ENCODE measurements at regions not wholly inside any gene's neighbourhood (a gene's known extent, or its start where the extent isn't known, plus 50 kb on each side); places are given as distances from the start of the nearest gene placed in this dataset.
"Not testable (repeated sequence)": the region's sequence is repeated elsewhere in the genome, so short reads cannot be mapped to it uniquely, and the experiment has no call there.

DNA sequence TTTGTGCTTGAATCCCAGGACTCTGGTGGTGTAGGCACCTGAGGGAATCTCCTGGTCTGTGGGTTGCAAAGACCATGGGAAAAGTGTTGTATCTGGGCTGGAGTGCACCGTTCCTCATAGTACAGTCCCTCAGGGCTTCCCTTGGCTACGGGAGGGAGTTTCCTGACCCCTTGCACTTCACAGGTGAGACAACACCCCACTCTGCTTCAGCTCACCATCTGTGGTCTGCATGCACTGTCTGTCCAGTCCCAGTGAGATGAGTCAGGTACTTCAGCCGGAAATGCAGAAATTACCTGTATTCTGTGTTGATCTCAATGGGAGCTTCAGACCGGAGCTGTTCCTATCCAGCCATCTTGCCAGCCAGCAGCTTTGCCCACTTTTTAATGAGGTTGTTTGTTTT, 353.0 kb upstream of the IRS4 start:
- peaks cover 17% of the 10 kb centered on the region for H3K9me3 Mint-ChIP-seq
- H3K27ac Mint-ChIP-seq (ENCODE audit: unreplicated experiment) = no peak overlapping the region
- H3K4me3 Mint-ChIP-seq = no peak overlapping the region
- H3K36me3 Mint-ChIP-seq (ENCODE audit: low read depth) = no peaks in the 10 kb centered on the region
- TF ChIP-seq, protein P1, sequence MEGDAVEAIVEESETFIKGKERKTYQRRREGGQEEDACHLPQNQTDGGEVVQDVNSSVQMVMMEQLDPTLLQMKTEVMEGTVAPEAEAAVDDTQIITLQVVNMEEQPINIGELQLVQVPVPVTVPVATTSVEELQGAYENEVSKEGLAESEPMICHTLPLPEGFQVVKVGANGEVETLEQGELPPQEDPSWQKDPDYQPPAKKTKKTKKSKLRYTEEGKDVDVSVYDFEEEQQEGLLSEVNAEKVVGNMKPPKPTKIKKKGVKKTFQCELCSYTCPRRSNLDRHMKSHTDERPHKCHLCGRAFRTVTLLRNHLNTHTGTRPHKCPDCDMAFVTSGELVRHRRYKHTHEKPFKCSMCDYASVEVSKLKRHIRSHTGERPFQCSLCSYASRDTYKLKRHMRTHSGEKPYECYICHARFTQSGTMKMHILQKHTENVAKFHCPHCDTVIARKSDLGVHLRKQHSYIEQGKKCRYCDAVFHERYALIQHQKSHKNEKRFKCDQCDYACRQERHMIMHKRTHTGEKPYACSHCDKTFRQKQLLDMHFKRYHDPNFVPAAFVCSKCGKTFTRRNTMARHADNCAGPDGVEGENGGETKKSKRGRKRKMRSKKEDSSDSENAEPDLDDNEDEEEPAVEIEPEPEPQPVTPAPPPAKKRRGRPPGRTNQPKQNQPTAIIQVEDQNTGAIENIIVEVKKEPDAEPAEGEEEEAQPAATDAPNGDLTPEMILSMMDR (conservative IDR thresholded peaks at IDR 0.05) = no peak
- no peaks in the 10 kb centered on the region for H3K4me1 Mint-ChIP-seq
- no peaks in the 10 kb centered on the region for H3K27me3 Mint-ChIP-seq (ENCODE audit: low read depth)
- no peak for DNase-seq (ENCODE audit: low read depth, low spot score)

DNA sequence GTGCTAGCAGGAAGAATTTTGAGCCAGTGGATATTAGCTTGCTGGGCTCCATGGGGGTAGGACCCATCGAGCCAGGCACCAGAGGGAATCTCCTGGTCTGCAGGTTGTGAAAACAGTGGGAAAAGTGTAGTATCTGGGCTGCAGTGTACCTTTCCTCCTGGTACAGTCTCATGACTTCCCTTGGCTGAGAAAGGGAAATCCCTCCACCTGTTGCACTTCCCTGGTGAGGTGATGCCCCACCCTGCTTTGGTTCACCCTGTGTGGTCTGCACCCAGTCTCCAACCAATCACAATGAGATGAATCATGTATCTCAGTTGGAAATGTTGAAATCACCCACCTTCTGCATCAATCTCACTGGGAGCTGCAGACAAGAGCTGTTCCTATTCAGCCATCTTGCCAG, 341.4 kb upstream of the IRS4 start:
- TF ChIP-seq, protein P1 (conservative IDR thresholded peaks at IDR 0.05) = no peak
- no peaks in the 10 kb centered on the region for H3K27me3 Mint-ChIP-seq (ENCODE audit: low read depth)
- DNase-seq (ENCODE audit: low read depth, low spot score) = no peak
- H3K4me1 Mint-ChIP-seq = no peaks in the 10 kb centered on the region
- peaks cover 6% of the 10 kb centered on the region for H3K9me3 Mint-ChIP-seq
- H3K4me3 Mint-ChIP-seq = no peak overlapping the region
- H3K27ac Mint-ChIP-seq (ENCODE audit: unreplicated experiment) = no peak overlapping the region
- no peaks in the 10 kb centered on the region for H3K36me3 Mint-ChIP-seq (ENCODE audit: low read depth)

DNA sequence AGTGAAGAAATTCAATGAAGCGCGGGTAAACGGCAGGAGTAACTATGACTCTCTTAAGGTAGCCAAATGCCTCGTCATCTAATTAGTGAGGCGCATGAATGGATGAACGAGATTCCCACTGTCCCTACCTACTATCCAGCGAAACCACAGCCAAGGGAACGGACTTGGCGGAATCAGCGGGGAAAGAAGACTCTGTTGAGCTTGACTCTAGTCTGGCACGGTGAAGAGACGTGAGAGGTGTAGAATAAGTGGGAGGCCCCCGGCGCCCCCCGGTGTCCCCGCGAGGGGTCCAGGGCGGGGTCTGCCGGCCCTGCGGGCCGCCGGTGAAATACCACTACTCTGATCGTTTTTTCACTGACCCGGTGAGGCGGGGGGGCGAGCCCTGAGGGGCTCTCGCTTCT, 317.8 kb upstream of the IRS4 start:
- not testable (repeated sequence) for H3K27me3 Mint-ChIP-seq (ENCODE audit: low read depth); H3K27ac Mint-ChIP-seq (ENCODE audit: unreplicated experiment); H3K36me3 Mint-ChIP-seq (ENCODE audit: low read depth); H3K4me1 Mint-ChIP-seq; DNase-seq (ENCODE audit: low read depth, low spot score); H3K4me3 Mint-ChIP-seq; H3K9me3 Mint-ChIP-seq

DNA sequence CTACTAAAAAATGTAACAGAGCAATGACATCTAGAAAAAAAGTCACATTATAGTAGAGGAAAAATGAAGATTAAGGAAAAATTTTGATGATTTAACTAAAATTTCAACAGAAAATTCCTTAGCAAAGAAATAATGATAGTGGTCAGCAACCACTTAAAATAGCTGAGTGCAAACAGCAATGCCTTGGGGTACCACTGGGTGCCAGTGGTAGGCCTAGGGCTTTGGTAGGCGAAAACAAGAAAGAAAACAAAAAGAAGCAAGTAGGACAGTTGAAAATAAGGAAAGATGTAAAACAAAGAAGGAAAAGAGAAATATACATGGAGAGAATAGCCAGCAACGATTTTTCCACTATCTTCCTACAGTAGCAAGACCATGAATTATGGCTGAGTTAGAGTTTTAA, 313.5 kb upstream of the IRS4 start:
- Mint-ChIP-seq H3K36me3 (ENCODE audit: low read depth) (no peaks in the 10 kb centered on the region), H3K27ac (ENCODE audit: unreplicated experiment) (peak overlapping the region; percentile 76), H3K27me3 (ENCODE audit: low read depth) (no peaks in the 10 kb centered on the region), H3K9me3 (peaks cover 3% of the 10 kb centered on the region), H3K4me1 (no peaks in the 10 kb centered on the region), H3K4me3 (no peak overlapping the region)
- TF ChIP-seq, protein P1 (conservative IDR thresholded peaks at IDR 0.05) = peak; percentile 45
- DNase-seq (ENCODE audit: low read depth, low spot score) = no peak

DNA sequence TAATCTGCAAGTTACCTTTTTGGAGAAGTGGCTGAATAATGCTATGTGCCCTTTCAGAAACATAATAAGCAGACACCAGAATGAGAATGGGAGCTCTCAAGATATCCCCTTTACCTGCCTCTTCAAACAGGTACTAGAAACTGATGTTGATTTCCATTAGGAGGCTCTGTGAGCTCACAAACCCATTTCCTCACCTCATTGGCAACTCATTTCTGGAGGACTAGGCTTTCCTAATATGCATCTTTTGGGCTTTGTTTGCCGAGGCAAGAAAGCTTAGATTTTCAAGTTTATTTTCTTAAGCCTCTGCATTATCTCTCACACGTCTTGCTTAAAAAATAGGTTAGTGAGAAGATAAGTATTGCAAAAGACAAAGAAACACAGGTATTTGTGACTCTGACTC, 313.1 kb upstream of the IRS4 start:
- no peak overlapping the region for H3K27ac Mint-ChIP-seq (ENCODE audit: unreplicated experiment)
- H3K9me3 Mint-ChIP-seq = peaks cover 3% of the 10 kb centered on the region
- no peaks in the 10 kb centered on the region for H3K27me3 Mint-ChIP-seq (ENCODE audit: low read depth)
- no peak overlapping the region for H3K4me3 Mint-ChIP-seq
- H3K4me1 Mint-ChIP-seq = no peaks in the 10 kb centered on the region
- H3K36me3 Mint-ChIP-seq (ENCODE audit: low read depth) = no peaks in the 10 kb centered on the region
- DNase-seq (ENCODE audit: low read depth, low spot score) = no peak
- TF ChIP-seq, protein P1 (conservative IDR thresholded peaks at IDR 0.05) = no peak

DNA sequence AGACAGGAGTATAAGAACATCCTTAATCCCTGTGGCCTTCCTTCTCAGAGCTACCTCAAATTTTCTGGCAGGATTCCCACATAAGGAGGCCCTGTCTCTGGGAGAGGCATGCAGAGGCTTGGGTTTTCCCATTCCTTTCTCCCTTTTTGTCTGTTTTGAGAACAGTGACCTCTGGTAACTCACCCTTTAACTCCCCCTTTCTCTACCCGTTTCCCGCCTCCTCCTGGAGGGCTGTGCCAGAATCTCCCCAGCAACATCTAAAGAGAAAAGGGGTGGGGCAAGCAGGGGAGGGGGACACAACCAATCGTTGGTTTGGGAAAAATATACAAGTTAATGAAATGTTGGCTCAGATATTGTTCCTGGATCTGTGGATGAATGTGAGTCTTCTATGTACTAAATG, 303.7 kb upstream of the IRS4 start:
- no peaks in the 10 kb centered on the region for H3K9me3 Mint-ChIP-seq
- no peak overlapping the region for H3K4me3 Mint-ChIP-seq
- no peaks in the 10 kb centered on the region for H3K27me3 Mint-ChIP-seq (ENCODE audit: low read depth)
- peaks cover 20% of the 10 kb centered on the region for H3K4me1 Mint-ChIP-seq
- H3K36me3 Mint-ChIP-seq (ENCODE audit: low read depth) = no peaks in the 10 kb centered on the region
- H3K27ac Mint-ChIP-seq (ENCODE audit: unreplicated experiment) = peak overlapping the region; percentile 94
- TF ChIP-seq, protein P1 (conservative IDR thresholded peaks at IDR 0.05) = no peak
- DNase-seq (ENCODE audit: low read depth, low spot score) = no peak

All from neural crest cell (in vitro differentiated cells).